Smooth muscle cell (in vitro differentiated cells): ENCODE measurements at regions not wholly inside any gene's neighbourhood (a gene's known extent, or its start where the extent isn't known, plus 50 kb on each side); places are given as distances from the start of the nearest gene placed in this dataset.

ENCODE experiments used
- DNase-seq: peaks from one replicate; lab custom pipeline; 2025; ENCODE audit not compliant: unreplicated experiment; lab: John Stamatoyannopoulos, UW
- H2AFZ ChIP-seq: fragments of 200-600 bp; sonication (generic); 2 replicates; pipeline ENCODE4 v1.6.0; 2016; ENCODE audit warnings: antibody characterized with exemption, low read depth, mild to moderate bottlenecking
- H3F3A ChIP-seq: fragments of 200-600 bp; sonication (generic); 2 replicates; pipeline ENCODE4 v1.6.0; 2017; ENCODE audit warnings: antibody characterized with exemption, low read depth
- H3K27ac ChIP-seq: fragments of 200-600 bp; sonication (generic); 2 replicates; pipeline ENCODE4 v1.5.1; 2016; ENCODE audit warnings: low read depth, mild to moderate bottlenecking
- H3K27me3 ChIP-seq: fragments of 200-600 bp; sonication (generic); 2 replicates; pipeline ENCODE4 v1.6.1; 2016; ENCODE audit warnings: low read depth, mild to moderate bottlenecking
- H3K36me3 ChIP-seq: fragments of 200-600 bp; sonication (generic); 2 replicates; pipeline ENCODE4 v1.5.1; 2016; ENCODE audit warnings: low read depth
- H3K4me1 ChIP-seq: fragments of 200-600 bp; sonication (generic); 2 replicates; pipeline ENCODE4 v1.5.1; 2016; ENCODE audit warnings: low read depth
- H3K4me2 ChIP-seq: fragments of 200-600 bp; sonication (generic); 2 replicates; pipeline ENCODE4 v1.6.0; 2016; ENCODE audit warnings: mild to moderate bottlenecking
- H3K4me3 ChIP-seq: fragments of 200-600 bp; sonication (generic); 2 replicates; pipeline ENCODE4 v1.5.1; 2016; ENCODE audit warnings: mild to moderate bottlenecking
- H3K79me2 ChIP-seq: fragments of 200-600 bp; sonication (generic); 2 replicates; pipeline ENCODE4 v1.6.0; 2016; ENCODE audit warnings: low read depth, mild to moderate bottlenecking
- H3K9ac ChIP-seq: fragments of 200-600 bp; sonication (generic); 2 replicates; pipeline ENCODE4 v1.6.0; 2016; ENCODE audit warnings: low read depth
- H3K9me3 ChIP-seq: fragments of 200-600 bp; sonication (generic); replicated peaks from 2 replicates; pipeline ENCODE4 v1.5.1; 2016; ENCODE audit warnings: low read depth
- H4K20me1 ChIP-seq: fragments of 200-600 bp; sonication (generic); 2 replicates; pipeline ENCODE4 v1.6.0; 2016; ENCODE audit warnings: low read depth
- CTCF ChIP-seq: fragments of 200-600 bp; sonication (generic); IDR thresholded peaks from 2 replicates; pipeline ENCODE4 v1.5.1; 2017; ENCODE audit warnings: borderline replicate concordance, mild to moderate bottlenecking, antibody characterized with exemption; ENCODE audit not compliant: insufficient read depth, poor library complexity, severe bottlenecking
- WGBS: methylation state at CpG from one replicate; pipeline ENCODE4 v1.1.7; 2016; ENCODE audit warnings: low lambda C conversion rate; 5-methylcytosine and 5-hydroxymethylcytosine counted together

GRCh38 chr4:35789899-35790574, 454.3 kb downstream of the ARAP2 start:
- 60% methylated on average over 1 of the region's 1 CpG for WGBS
- Histone ChIP-seq H3K36me3 (no peaks in the 10 kb centered on the region), H3K79me2 (no peaks in the 10 kb centered on the region), H3K4me1 (no peaks in the 10 kb centered on the region), H3K9ac (no peak overlapping the region), H3K4me3 (no peak overlapping the region), H3K4me2 (no peak overlapping the region), H3K27ac (no peak overlapping the region), H4K20me1 (no peaks in the 10 kb centered on the region), H3K9me3 (no peaks in the 10 kb centered on the region), H3F3A (no peaks in the 10 kb centered on the region), H2AFZ (no peak overlapping the region), H3K27me3 (no peaks in the 10 kb centered on the region)
- no peak for DNase-seq
- TF ChIP-seq CTCF: no peak

DNA sequence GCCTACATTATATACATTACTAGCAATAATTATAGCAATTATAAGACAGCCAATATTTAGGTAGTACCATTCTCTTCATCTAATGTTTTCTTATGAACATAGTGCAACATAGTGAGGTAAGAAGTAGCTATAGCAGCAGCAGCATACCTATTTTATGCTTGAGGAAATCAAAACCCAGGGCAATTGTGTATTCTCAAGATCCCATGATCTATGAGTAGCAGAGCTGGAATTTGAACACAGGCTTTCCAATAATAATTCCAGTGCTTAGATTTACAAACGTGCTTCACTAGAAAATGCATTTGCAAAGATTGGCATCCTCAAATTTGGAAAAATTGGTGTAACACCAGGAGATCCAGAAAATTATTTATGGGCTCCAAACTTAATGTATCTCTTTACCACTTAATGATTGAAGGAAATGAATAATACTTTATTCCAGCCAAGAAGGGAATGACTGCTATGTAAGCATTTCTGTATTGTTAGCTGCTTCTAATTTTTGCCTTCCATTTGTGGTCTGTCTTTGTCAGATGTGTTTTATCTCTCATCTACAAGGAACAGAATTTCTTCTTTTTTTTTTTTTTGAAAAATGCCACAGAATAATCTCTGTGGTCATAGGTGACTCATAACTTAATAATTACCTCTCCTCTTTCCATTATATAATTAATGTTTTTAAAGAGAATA, 451.1 kb downstream of the ARAP2 start:
- H3K27me3 ChIP-seq: no peaks in the 10 kb centered on the region
- no peak for DNase-seq
- no peaks in the 10 kb centered on the region for H4K20me1 ChIP-seq
- 68% methylated on average over 1 of the region's 1 CpG for WGBS
- H2AFZ ChIP-seq: no peak overlapping the region
- no peaks in the 10 kb centered on the region for H3F3A ChIP-seq
- peaks cover 6% of the 10 kb centered on the region for H3K9me3 ChIP-seq
- H3K9ac ChIP-seq: peak overlapping the region; percentile 35
- peak overlapping the region; percentile 83 for H3K27ac ChIP-seq
- H3K79me2 ChIP-seq: no peaks in the 10 kb centered on the region
- no peaks in the 10 kb centered on the region for H3K4me1 ChIP-seq
- no peak overlapping the region for H3K4me2 ChIP-seq
- H3K4me3 ChIP-seq: no peak overlapping the region
- no peak for TF ChIP-seq CTCF
- H3K36me3 ChIP-seq: no peaks in the 10 kb centered on the region

DNA sequence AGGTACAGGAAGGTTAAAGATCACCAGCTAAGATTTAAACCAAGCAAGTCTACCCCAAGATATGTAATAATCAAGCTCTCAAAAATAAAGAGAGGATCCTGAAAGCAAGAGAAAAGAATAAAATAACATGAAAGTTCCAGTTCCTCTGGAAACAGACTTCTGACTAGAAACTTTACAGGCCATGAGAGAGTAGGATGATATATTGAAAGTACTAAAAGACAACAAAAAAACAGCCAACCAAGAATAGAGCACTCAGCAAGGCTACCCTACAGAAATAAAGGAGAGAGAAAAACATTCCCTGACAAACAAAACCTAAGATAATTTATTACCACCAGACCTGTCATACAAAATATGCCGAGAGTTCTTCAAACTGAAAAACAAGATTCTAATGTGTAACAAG, 450.5 kb downstream of the ARAP2 start:
- peaks cover 6% of the 10 kb centered on the region for H3K9me3 ChIP-seq
- no peaks in the 10 kb centered on the region for H3K4me1 ChIP-seq
- H3F3A ChIP-seq: no peaks in the 10 kb centered on the region
- H3K36me3 ChIP-seq: no peaks in the 10 kb centered on the region
- no peak overlapping the region for H2AFZ ChIP-seq
- peak overlapping the region; percentile 23 for H3K9ac ChIP-seq
- WGBS: 82% methylated on average over 1 of the region's 1 CpG
- no peak for DNase-seq
- no peak overlapping the region for H3K4me3 ChIP-seq
- H3K79me2 ChIP-seq: no peaks in the 10 kb centered on the region
- no peak for TF ChIP-seq CTCF
- no peaks in the 10 kb centered on the region for H3K27me3 ChIP-seq
- no peaks in the 10 kb centered on the region for H4K20me1 ChIP-seq
- H3K4me2 ChIP-seq: no peak overlapping the region
- H3K27ac ChIP-seq: peak overlapping the region; percentile 83

DNA sequence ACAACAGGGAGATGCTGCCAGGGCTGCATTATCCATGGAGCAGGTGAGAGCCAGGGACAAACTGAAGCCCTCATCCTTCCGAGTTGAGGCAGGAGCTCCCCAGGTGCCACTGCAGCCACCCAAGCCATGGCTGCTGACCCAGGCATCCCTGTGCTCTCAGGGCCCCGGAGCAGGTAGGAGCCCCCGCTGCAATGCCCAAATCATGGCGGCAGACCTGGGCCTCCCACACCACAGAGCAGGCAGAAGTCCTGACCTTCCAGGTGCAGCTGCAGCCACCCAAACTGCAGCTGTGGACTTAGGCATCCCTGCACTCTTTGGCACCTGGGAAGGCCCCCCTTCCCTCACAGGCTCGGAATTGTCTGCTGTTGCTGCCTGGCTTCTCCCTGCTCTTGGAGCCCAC, 443.6 kb downstream of the ARAP2 start:
- Histone ChIP-seq H3K79me2 (no peaks in the 10 kb centered on the region), H3F3A (no peaks in the 10 kb centered on the region), H2AFZ (no peak overlapping the region), H3K27ac (no peak overlapping the region), H3K9ac (no peak overlapping the region), H3K36me3 (no peaks in the 10 kb centered on the region), H3K9me3 (peaks cover 6% of the 10 kb centered on the region), H4K20me1 (no peaks in the 10 kb centered on the region), H3K4me2 (no peak overlapping the region), H3K27me3 (no peaks in the 10 kb centered on the region), H3K4me3 (no peak overlapping the region), H3K4me1 (no peaks in the 10 kb centered on the region)
- no peak for TF ChIP-seq CTCF
- no peak for DNase-seq
- 94% methylated on average over 5 of the region's 5 CpGs for WGBS
